ENCODE measurements at regions not wholly inside any gene's neighbourhood (a gene's known extent, or its start where the extent isn't known, plus 50 kb on each side); places are given as distances from the start of the nearest gene placed in this dataset.
"Not testable (repeated sequence)": the region's sequence is repeated elsewhere in the genome, so short reads cannot be mapped to it uniquely, and the experiment has no call there.

- Mint-ChIP-seq H3K9me3 (no peaks in the 10 kb centered on the region), H3K27ac (no peak overlapping the region), H3K4me1 (peaks cover 12% of the 10 kb centered on the region), H3K27me3 (no peaks in the 10 kb centered on the region), H3K4me3 (no peak overlapping the region)
- DNase-seq (no peak), ATAC-seq (no peak)
These were observed 185.7 kb downstream of the TM9SF2 start for GRCh38 chr13:99686944-99687411.

DNA sequence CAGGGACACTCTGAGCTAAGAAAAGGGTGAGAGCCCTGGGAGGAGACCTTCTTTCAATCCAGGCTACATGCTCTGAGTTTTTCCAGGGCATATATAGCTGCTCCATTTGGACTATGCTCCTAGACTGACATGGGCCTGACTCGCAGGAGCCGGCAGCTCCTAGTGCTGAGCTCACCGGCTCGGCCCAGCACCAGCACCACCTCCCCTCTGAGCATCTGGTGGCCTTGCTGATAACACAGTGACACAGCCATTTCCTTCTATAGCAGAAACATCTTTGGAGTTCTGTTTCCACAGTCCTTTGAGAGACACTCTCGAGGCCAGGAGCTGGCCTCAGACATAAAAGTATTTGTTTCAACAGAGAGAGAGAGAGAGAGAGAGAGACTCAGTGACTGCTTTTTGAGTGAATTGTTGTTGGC lies 184.9 kb downstream of the TM9SF2 start:
- Mint-ChIP-seq H3K27me3 (no peaks in the 10 kb centered on the region), H3K4me3 (no peak overlapping the region), H3K27ac (no peak overlapping the region), H3K9me3 (no peaks in the 10 kb centered on the region), H3K4me1 (peaks cover 12% of the 10 kb centered on the region)
- ATAC-seq (no peak), DNase-seq (no peak)

- H3K4me1 Mint-ChIP-seq, result peaks cover 4% of the 10 kb centered on the region
- H3K9me3 Mint-ChIP-seq, result no peaks in the 10 kb centered on the region
- no peak overlapping the region for H3K27ac Mint-ChIP-seq
- no peaks in the 10 kb centered on the region for H3K27me3 Mint-ChIP-seq
- ATAC-seq (no peak), DNase-seq (no peak)
- H3K4me3 Mint-ChIP-seq, result no peak overlapping the region
These were observed 180.4 kb downstream of the TM9SF2 start for GRCh38 chr13:99681695-99682094.

DNA sequence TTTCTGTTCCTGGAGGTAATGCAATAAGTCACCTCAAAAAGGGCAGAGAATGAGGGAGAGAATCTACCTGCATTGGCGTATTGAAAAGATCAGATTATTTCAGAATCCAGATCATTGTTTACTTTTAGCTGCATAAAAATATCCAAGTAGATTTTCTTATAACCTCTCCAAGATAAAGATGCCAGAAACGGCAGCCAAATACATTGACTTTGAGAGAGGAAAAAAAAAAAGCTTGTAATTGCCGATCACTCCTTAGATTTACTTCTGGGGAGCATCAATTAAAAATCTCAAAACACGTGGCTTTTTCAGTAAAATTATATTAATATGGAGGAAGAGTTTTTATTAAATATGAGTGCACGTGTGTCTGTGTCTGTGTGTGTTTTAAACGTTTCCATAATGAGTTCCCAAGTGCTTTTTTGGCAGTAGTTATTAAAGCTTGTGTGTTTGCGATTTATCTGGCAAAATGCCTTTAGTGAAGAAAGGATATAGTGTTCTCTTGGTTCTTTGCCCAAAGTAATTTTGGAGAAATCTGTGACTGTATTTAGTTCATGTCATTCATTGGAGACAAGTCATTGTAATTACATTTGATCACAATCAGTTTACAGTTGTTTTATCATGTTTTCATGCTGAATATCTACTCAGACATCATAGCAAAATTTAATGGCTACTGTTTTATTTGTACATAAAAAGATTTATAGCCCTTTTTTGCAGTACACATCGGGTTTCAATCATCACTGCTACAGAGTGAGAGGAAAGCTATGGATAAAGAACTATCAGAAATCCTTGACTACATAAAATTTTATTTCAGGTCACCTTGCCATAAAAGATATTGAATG lies 176.1 kb downstream of the TM9SF2 start:
- H3K4me3 Mint-ChIP-seq, result no peak overlapping the region
- H3K9me3 Mint-ChIP-seq, result no peaks in the 10 kb centered on the region
- H3K27me3 Mint-ChIP-seq, result no peaks in the 10 kb centered on the region
- no peak overlapping the region for H3K27ac Mint-ChIP-seq
- H3K4me1 Mint-ChIP-seq, result peaks cover 4% of the 10 kb centered on the region
- DNase-seq, result no peak
- ATAC-seq, result no peak

DNA sequence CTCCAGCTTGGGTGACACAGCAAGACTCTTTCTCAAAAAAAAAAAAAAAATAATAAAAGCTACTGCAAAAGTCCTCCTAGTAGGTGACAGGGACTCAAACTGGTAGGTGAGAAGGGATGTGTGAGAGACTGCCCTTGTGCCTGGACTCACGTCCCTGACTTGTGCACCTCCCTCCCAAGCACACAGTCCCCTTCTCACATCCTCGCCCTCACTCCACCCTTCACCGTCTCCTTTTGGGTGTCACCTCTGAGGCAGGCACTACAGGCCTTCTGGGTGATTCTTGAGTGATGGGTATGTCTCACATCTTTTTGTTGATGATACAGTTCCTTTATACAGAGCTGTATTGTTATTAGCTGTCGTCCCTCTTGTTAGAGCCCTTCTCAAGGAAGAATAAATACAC lies 170.5 kb downstream of the TM9SF2 start:
- ATAC-seq (no peak), DNase-seq (no peak)
- H3K27me3 Mint-ChIP-seq, result no peaks in the 10 kb centered on the region
- peak overlapping the region in 1 of 2 donors; percentile 88 for H3K27ac Mint-ChIP-seq
- no peaks in the 10 kb centered on the region for H3K9me3 Mint-ChIP-seq
- no peak overlapping the region for H3K4me3 Mint-ChIP-seq
- no peaks in the 10 kb centered on the region for H3K4me1 Mint-ChIP-seq

- ATAC-seq, H3K27ac Mint-ChIP-seq, H3K4me3 Mint-ChIP-seq, H3K27me3 Mint-ChIP-seq, H3K4me1 Mint-ChIP-seq, H3K9me3 Mint-ChIP-seq, DNase-seq: not testable (repeated sequence)
These were observed 167.8 kb downstream of the TM9SF2 start for GRCh38 chr13:99669096-99669495.

DNA sequence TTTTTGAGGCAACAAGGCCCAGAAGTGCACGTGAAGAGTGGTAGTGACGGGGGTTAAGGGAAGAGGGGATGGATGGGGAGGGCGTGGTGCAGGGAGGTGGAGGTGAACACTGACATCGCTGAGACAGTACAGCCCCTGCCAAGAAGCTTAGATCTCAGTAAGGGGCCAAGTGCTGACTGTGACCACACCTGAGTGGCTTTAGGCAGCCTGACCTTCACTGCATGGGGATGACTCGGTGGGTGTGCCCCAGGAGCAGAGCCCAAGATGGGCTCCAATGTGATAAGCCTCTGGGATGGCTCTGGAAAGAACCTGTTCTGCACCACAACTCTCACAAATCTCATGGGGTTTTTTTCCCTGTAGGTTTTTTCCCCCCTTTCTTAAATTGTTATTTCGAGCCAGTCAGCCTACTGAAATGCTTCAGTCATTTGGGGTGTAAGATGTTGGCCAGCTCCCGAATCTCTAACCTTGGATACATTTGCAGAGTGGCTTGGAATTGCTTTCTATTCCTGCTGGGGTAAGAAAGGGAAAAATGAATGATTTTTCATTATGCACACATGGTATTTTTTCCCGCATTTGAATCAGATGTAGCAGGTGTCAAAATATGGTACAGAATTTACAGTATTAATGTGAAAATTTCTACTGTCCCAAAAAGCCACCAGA lies 165.0 kb downstream of the TM9SF2 start:
- Mint-ChIP-seq H3K9me3 (no peaks in the 10 kb centered on the region), H3K4me1 (peaks cover 4% of the 10 kb centered on the region), H3K4me3 (no peak overlapping the region), H3K27ac (no peak overlapping the region), H3K27me3 (no peaks in the 10 kb centered on the region)
- DNase-seq, result no peak
- peak; percentile 45 for ATAC-seq

DNA sequence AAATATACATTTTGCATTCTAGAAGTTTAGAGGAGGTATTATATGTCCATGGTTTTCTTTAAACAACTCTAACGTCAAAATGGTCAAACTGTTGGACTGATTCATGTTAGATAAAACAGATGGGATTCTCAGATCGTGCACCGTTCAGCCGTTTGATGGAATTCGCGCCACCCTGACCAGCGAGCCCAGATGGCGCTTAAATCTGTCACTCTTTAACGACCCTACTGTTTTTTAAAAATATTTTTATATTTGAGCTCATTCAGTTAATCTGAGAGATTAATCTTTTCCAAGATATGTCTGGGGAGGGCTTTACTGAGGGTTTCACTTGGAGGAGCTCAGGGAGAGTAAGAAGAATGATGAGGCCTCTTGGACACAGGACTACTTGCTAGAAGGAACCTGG lies 164.4 kb downstream of the TM9SF2 start:
- H3K9me3 Mint-ChIP-seq, result no peaks in the 10 kb centered on the region
- no peak overlapping the region for H3K4me3 Mint-ChIP-seq
- H3K4me1 Mint-ChIP-seq, result peaks cover 4% of the 10 kb centered on the region
- no peaks in the 10 kb centered on the region for H3K27me3 Mint-ChIP-seq
- H3K27ac Mint-ChIP-seq, result no peak overlapping the region
- DNase-seq (no peak), ATAC-seq (no peak)

DNA sequence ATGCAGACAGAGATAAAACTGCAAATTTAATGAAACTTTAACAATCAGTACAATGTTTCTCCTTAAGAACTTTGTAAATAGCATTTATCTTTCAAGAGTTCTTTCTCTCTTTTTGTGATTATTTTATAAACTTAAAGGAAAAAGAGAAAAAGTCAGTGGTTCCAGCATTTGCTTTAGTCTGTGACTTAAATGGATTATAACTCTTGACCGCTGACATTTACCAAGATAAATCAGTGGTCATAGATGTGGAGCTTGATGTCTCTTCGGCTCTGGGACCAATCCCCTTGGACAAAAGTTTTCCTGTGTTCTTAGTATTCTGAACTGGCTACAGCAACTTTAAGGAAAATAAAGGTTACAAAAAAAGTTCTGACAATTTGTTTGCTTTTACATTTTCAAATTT lies 162.6 kb downstream of the TM9SF2 start:
- ATAC-seq (no peak), DNase-seq (no peak)
- Mint-ChIP-seq H3K4me3 (no peak overlapping the region), H3K27me3 (no peaks in the 10 kb centered on the region), H3K9me3 (no peaks in the 10 kb centered on the region), H3K4me1 (peaks cover 12% of the 10 kb centered on the region), H3K27ac (no peak overlapping the region)

GRCh38 chr13:99663185-99663825 lies 162.0 kb downstream of the TM9SF2 start:
- Mint-ChIP-seq H3K9me3 (no peaks in the 10 kb centered on the region), H3K4me3 (no peak overlapping the region), H3K27me3 (no peaks in the 10 kb centered on the region), H3K4me1 (peaks cover 18% of the 10 kb centered on the region), H3K27ac (no peak overlapping the region)
- DNase-seq, result no peak
- ATAC-seq, result no peak

DNA sequence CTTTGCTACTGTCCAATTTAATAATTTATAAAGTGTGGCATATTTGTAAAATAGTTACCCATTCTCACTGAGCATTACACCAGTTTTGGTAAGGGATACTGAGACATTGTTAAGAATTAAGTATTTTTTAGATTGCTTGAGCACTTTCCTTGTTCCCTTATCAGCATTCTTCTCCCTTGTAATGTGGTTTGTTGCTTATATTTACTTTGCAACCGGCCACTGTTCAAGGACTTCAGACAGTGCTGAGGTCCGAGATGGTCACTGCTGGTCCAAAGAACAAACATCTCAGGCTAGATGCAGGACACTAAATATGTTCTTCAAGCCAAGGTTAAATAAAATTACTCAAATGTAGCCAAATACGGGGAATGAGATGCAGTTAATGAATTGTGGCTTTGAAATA lies 161.4 kb downstream of the TM9SF2 start:
- DNase-seq, result no peak
- H3K27ac Mint-ChIP-seq, result no peak overlapping the region
- H3K4me3 Mint-ChIP-seq, result no peak overlapping the region
- no peaks in the 10 kb centered on the region for H3K27me3 Mint-ChIP-seq
- peaks cover 24% of the 10 kb centered on the region for H3K4me1 Mint-ChIP-seq
- no peak for ATAC-seq
- no peaks in the 10 kb centered on the region for H3K9me3 Mint-ChIP-seq

DNA sequence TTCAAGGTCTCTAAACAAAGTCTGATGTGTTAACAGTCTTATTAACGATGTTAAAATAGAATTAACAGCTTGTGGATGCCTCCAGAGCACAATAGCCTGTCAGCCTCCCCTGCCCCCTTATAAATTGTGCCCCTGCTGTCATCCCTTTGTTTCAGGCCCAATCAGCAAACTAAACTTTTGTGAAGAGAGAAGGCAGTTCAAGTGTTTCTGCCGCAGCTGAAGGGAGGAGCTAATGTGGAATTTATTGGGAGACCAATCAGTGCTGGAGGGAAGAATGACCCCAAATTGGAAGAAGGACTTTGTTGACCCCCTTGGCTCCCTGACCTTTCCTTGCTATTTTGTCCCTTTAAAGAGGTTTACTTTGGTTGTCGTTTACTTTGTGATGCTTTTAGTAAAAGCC lies 160.5 kb downstream of the TM9SF2 start:
- no peak overlapping the region for H3K4me3 Mint-ChIP-seq
- DNase-seq (no peak), ATAC-seq (no peak)
- no peaks in the 10 kb centered on the region for H3K27me3 Mint-ChIP-seq
- no peak overlapping the region for H3K27ac Mint-ChIP-seq
- peaks cover 33% of the 10 kb centered on the region for H3K4me1 Mint-ChIP-seq
- H3K9me3 Mint-ChIP-seq, result no peaks in the 10 kb centered on the region

- no peak overlapping the region for H3K4me3 Mint-ChIP-seq
- no peak overlapping the region for H3K27ac Mint-ChIP-seq
- no peaks in the 10 kb centered on the region for H3K9me3 Mint-ChIP-seq
- H3K27me3 Mint-ChIP-seq, result no peaks in the 10 kb centered on the region
- peaks cover 45% of the 10 kb centered on the region for H3K4me1 Mint-ChIP-seq
- DNase-seq (no peak), ATAC-seq (no peak)
These were observed 158.7 kb downstream of the TM9SF2 start for GRCh38 chr13:99659866-99660554.

DNA sequence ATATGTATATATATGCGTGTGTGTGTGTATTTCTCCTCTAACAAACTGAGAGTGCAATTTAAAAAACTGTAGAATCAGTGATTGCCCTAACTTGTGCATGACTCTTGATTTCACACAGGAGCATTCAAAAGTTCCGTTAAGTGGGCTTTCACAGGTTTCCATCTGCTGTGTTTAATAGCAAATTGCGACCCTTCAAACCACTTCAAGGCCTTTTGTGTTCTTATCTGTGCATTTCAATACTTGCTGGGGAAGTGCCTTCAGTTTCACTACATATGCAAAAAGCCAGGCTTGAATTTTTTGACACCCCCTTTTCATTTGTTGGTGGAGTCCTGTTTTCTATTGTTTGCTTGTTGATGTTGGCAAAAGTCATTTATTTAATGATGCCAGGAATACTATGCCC lies 158.0 kb downstream of the TM9SF2 start:
- H3K27ac Mint-ChIP-seq, result no peak overlapping the region
- peak overlapping the region in 1 of 2 donors; percentile 83 for H3K4me3 Mint-ChIP-seq
- H3K9me3 Mint-ChIP-seq, result no peaks in the 10 kb centered on the region
- H3K27me3 Mint-ChIP-seq, result no peaks in the 10 kb centered on the region
- DNase-seq (no peak), ATAC-seq (no peak)
- peaks cover 45% of the 10 kb centered on the region for H3K4me1 Mint-ChIP-seq

DNA sequence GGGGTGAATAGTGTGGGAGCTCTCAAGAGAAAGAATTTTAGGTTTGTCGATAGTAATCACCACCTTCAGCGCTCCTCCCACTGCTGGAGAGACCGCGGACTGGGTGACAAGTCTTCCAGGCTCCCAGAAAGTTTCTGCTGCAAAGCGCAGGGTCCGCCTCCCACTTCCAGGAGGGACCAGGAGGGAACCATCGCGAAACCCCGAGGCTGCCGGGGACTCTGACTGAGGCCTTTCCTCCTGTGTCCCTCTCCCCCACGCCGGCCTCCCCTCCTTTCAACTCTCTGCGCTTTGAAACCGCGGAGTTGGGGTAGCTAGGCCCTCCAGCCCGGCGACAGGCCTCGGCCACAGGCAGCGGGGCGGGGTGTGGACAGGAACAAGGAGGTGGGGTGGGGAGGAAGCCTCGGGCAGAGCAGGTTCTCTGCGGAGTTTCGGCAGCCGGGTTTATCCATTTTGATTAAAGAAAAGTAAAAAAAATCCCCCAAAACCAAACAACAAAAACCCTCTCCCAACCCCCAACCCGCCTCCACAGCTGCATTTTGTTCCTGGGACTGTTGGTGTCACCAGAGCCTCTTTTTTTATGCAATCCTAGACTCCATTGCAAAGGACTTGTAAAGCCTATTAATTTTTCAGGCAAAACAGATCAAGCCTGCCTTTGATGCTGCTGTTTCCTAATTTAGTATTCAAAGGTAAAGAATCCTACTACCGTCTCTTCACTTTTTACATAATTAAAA lies 157.2 kb downstream of the TM9SF2 start:
- H3K27me3 Mint-ChIP-seq, result no peaks in the 10 kb centered on the region
- no peaks in the 10 kb centered on the region for H3K9me3 Mint-ChIP-seq
- DNase-seq (peak; percentile 48 to 64), ATAC-seq (peak; percentile 76)
- H3K27ac Mint-ChIP-seq, result peak overlapping the region; percentile 86 to 95
- peaks cover 45% of the 10 kb centered on the region for H3K4me1 Mint-ChIP-seq
- peak overlapping the region; percentile 81 to 83 for H3K4me3 Mint-ChIP-seq

Measured in stimulated activated naive CD8-positive, alpha-beta T cell treated with anti-CD3 and anti-CD28 coated beads, Interleukin-15, amount 100 ng/mL, for 72 hours (primary cell).